Ishikawa (cell line): ENCODE measurements at regions not wholly inside any gene's neighbourhood (a gene's known extent, or its start where the extent isn't known, plus 50 kb on each side); places are given as distances from the start of the nearest gene placed in this dataset.

Source experiments
- EP300 ChIP-seq: IDR thresholded peaks from 2 replicates; pipeline ENCODE4 v1.6.1; 2012; ENCODE audit warnings: borderline replicate concordance
- TAF1 ChIP-seq: IDR thresholded peaks from 2 replicates; pipeline ENCODE4 v1.6.1; 2012; ENCODE audit warnings: low read depth, mild to moderate bottlenecking
- TCF12 ChIP-seq: IDR thresholded peaks from 2 replicates; pipeline ENCODE4 v1.6.1; 2012; ENCODE audit warnings: low read depth
- TF ChIP-seq, protein P1 (sequence below): IDR thresholded peaks from 2 replicates; pipeline ENCODE4 v1.6.1; 2012

DNA sequence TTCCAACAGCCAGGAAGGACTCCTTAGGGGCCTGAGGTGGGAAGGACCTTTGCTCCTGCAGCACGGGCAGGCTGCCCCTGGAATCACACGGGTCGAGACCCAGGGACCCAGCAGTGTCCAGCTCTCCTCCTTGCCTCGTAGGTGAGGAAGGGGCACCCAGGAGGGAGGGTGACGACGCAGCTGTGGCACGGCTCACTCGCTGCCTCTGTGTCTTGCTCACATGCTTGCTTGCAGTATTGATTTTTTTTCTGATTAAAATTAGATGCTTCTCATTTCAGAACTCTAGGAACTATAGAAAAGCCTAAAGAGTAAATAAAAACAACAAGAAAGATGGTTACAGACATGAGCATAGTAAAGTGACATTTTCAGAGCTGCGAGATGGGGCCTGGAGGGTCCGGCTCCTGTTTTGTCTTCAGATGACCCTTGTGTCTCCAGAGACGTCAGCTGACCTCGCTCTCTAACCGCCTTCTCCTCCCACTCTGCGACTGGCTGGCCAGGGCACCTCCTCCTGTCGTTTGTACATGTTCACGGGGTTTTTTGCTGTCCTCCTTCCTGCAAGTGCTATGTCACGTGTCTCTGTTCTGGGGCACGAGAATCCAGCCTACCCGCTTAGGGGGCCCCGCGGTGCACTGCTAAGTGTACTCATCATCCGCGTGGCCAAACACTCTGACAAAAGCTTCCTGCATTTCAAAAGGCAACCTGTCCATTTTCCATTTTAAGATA is 65.7 kb upstream of the ZNF236 start:
- TF ChIP-seq, protein P1, sequence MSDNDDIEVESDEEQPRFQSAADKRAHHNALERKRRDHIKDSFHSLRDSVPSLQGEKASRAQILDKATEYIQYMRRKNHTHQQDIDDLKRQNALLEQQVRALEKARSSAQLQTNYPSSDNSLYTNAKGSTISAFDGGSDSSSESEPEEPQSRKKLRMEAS, result no peak
- TF ChIP-seq TAF1, result no peak
- TF ChIP-seq TCF12, result no peak
- no peak for TF ChIP-seq EP300
